Middle frontal gyrus (tissue), 1 donor: ENCODE measurements at regions not wholly inside any gene's neighbourhood (a gene's known extent, or its start where the extent isn't known, plus 50 kb on each side); places are given as distances from the start of the nearest gene placed in this dataset.

Experiments used
- DNase-seq: peaks from one replicate; pipeline ENCODE4 v3.0.0-alpha.2; 2015; ENCODE audit warnings: low spot score; ENCODE audit errors: extremely low spot score

DNA sequence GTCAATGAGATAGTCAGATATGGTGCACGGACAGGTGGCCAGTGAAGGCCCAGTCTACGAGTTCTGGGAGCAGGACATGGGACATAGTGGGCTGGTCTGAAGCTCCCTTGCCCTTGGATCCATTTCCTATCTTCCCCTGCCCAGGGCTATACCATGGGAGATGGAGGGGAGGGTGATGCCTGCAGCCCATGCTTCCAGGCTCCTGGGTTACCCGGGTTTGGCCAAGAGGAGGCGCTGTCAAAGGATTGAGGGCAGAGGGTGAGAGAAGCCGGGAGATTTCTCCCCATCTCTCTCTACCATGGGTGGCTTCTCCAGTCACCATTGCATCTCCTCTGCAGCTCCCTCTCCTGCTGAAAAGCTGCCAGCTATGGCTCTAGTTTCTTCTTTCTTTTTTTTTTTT lies 52.8 kb upstream of the LHX5 start:
- no peak for DNase-seq

DNA sequence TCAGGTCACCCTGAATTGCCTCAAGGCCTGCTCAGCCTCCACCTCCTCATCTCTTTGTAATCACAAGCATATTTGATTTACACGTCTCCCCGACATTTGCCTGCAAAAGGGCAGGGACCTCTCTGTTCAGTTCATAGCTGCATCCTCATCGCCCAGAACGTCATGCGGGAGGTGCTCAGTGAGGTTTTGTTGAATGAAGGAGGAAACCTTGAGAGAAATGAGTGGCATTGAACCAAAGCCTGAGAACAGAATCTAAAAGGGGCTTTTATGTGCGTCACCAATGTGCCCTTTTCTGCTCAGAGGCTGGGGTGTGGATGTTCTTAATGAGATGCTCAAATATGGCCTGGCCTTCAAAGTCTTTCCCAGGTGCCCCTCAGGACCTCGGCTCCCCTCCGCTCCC lies 50.0 kb upstream of the LHX5 start:
- no peak for DNase-seq
